BJ (cell line): ENCODE measurements at regions not wholly inside any gene's neighbourhood (a gene's known extent, or its start where the extent isn't known, plus 50 kb on each side); places are given as distances from the start of the nearest gene placed in this dataset.

Experiments
- CTCF ChIA-PET: fragments of 350-600 bp; formaldehyde crosslinking; extraction: SDS; loops from one replicate; lab custom pipeline; 2021; ENCODE audit warnings: antibody characterized with exemption, inconsistent platforms; lab: Yijun Ruan, JAX
- POLR2A ChIA-PET: fragments of 300-600 bp; sonication (Branson Sonifier 250); formaldehyde crosslinking; extraction: SDS; loops from one replicate; lab custom pipeline; 2021; ENCODE audit warnings: antibody characterized with exemption; lab: Charles Lee
- DNase-seq: peaks from one replicate; pipeline ENCODE4 v3.0.0-alpha.2; 2011; ENCODE audit warnings: low read depth
- H3K27me3 ChIP-seq: 2 replicates; pipeline ENCODE4 v1.6.0; 2011; ENCODE audit warnings: low read length; ENCODE audit not compliant: control insufficient read depth, insufficient read depth
- H3K36me3 ChIP-seq: 2 replicates; pipeline ENCODE4 v1.5.1; 2011; ENCODE audit warnings: low read length; ENCODE audit not compliant: control insufficient read depth, insufficient read depth
- H3K4me3 ChIP-seq: 2 replicates; pipeline ENCODE4 v1.5.1; 2011; ENCODE audit warnings: low read depth, mild to moderate bottlenecking, control low read depth, low read length
- TF ChIP-seq, protein P1 (sequence below): IDR thresholded peaks from 2 replicates; pipeline ENCODE4 v1.5.1; 2011; ENCODE audit warnings: low read depth, mild to moderate bottlenecking, control low read depth, inconsistent platforms, low read length, moderate library complexity; ENCODE audit not compliant: insufficient read depth

- TF ChIP-seq, protein P1, sequence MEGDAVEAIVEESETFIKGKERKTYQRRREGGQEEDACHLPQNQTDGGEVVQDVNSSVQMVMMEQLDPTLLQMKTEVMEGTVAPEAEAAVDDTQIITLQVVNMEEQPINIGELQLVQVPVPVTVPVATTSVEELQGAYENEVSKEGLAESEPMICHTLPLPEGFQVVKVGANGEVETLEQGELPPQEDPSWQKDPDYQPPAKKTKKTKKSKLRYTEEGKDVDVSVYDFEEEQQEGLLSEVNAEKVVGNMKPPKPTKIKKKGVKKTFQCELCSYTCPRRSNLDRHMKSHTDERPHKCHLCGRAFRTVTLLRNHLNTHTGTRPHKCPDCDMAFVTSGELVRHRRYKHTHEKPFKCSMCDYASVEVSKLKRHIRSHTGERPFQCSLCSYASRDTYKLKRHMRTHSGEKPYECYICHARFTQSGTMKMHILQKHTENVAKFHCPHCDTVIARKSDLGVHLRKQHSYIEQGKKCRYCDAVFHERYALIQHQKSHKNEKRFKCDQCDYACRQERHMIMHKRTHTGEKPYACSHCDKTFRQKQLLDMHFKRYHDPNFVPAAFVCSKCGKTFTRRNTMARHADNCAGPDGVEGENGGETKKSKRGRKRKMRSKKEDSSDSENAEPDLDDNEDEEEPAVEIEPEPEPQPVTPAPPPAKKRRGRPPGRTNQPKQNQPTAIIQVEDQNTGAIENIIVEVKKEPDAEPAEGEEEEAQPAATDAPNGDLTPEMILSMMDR, result no peak
- CTCF ChIA-PET, result no interaction called here
Measured at GRCh38 chr4:1474126-1475090, 68.2 kb upstream of the NKX1-1 start.

GRCh38 chr4:1473718-1474117, 67.5 kb upstream of the NKX1-1 start:
- no peak for DNase-seq
- ChIA-PET POLR2A (no interaction called here), CTCF (no interaction called here)
- no peak overlapping the region for H3K4me3 ChIP-seq
- TF ChIP-seq, protein P1, result no peak
- H3K27me3 ChIP-seq, result peaks cover 3% of the 10 kb centered on the region; the same call in 1 of the 2 replicates
- H3K36me3 ChIP-seq, result no peaks in the 10 kb centered on the region

More at GRCh38 chr4:1474126-1475090, 68.2 kb upstream of the NKX1-1 start:
- no peak for DNase-seq
- Histone ChIP-seq H3K4me3 (no peak overlapping the region), H3K27me3 (peaks cover 3% of the 10 kb centered on the region; the same call in 1 of the 2 replicates), H3K36me3 (no peaks in the 10 kb centered on the region)
- POLR2A ChIA-PET, result no interaction called here

DNA sequence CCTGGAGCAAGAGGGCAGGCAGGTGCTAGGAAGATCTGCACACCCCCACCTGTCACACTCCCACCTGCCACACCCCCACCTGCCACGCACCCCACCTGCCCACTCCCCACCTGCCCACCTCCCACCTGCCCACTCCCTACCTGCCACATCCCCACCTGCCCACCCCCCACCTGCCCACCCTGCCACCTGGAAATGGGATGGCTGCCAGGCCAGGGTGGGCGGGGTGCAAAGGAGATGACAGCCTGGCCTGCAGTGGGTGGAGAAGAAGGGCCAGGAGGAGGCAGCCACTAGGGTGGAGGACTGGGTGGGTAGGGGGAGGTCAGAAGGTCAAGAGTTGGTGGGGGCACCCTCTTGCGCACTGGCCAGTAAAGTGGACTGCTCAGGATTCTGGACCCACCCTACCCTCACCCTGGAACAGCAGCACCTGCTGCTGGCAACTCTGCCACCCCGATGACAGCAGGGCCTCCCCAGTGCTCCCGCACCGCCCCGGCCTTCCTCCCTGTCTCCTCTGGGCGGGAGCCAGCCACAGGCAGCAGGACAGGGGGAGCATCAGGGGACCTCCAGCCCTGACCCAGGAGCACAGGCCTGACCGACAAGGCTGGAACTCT, 66.8 kb upstream of the NKX1-1 start:
- ChIA-PET CTCF (no interaction called here), POLR2A (no interaction called here)
- H3K4me3 ChIP-seq, result no peak overlapping the region
- no peak for DNase-seq
- TF ChIP-seq, protein P1, result no peak
- peaks cover 3% of the 10 kb centered on the region; the same call in 1 of the 2 replicates for H3K27me3 ChIP-seq
- no peaks in the 10 kb centered on the region for H3K36me3 ChIP-seq

DNA sequence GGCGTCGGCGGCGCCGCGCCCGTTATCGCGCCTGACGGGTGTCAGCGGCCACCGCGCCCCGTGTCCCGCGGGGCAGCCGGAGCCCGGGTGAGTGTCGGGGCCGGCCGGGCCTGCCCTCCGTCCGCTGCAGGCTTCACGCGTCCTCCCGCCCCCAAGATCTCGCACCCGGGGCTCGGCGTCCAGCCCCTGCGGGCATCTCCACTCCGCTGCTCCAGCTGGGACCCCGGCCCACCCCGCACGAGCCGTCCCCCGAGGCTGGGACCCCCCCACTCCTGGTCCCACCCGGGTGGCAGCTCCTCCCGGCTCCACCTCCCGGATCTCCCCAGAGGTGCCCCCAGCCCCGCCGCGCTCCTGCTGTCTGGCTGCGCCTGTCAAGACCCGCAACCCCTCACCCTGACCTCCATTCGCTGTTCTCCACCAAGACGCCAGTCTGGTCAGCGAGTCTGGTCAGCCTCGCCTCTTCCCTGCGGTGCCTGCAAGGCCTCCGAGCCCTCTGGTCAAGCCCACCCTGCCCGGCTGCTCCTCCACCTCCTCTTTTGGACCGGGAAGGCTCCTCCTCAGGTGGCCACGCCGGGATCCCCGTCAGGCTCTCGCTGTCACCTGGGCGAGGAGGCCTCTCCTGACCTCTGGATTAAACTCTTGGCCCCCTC, 66.0 kb upstream of the NKX1-1 start:
- peaks cover 3% of the 10 kb centered on the region; the same call in 1 of the 2 replicates for H3K27me3 ChIP-seq
- ChIA-PET CTCF (no interaction called here), POLR2A (no interaction called here)
- no peak overlapping the region for H3K4me3 ChIP-seq
- no peaks in the 10 kb centered on the region for H3K36me3 ChIP-seq
- DNase-seq, result no peak
- TF ChIP-seq, protein P1, result no peak
